Heart right ventricle (tissue), 16 donors: ENCODE measurements at regions not wholly inside any gene's neighbourhood (a gene's known extent, or its start where the extent isn't known, plus 50 kb on each side); places are given as distances from the start of the nearest gene placed in this dataset.

Experiments
- ATAC-seq, 8 donors: fragments of 200-7000 bp; cut with Tn5 transposase; one replicate each; pipeline ENCODE4 v1.9.1; 2020; ENCODE audit warnings: mild to moderate bottlenecking in 8 of 8, moderate library complexity in 8 of 8, moderate number of reproducible peaks in 1 of 8
- DNase-seq, 2 donors: peaks; one replicate each; pipeline ENCODE4 v3.0.0-alpha.2; 2020
- H3K27ac ChIP-seq, 10 donors: fragments of 200-600 bp; sonication (generic) in 2 of 10; one replicate each; pipeline versions ENCODE4 v1.5.0 to v1.8.0; 2020 to 2022; ENCODE audit warnings: mild to moderate bottlenecking in 3 of 10
- H3K27me3 ChIP-seq, 7 donors: fragments of 200-600 bp; one replicate each; pipeline ENCODE4 v1.8.0; 2021 to 2022; ENCODE audit warnings: mild to moderate bottlenecking in 2 of 7
- H3K36me3 ChIP-seq, 9 donors: fragments of 200-600 bp; sonication (generic) in 1 of 9; one replicate each; pipeline versions ENCODE4 v1.5.0 to v1.8.0; 2020 to 2022; ENCODE audit warnings: mild to moderate bottlenecking in 2 of 9
- H3K4me1 ChIP-seq, 9 donors: fragments of 200-600 bp; sonication (generic) in 1 of 9; one replicate each; pipeline versions ENCODE4 v1.5.0 to v1.8.0; 2020 to 2022; ENCODE audit warnings: mild to moderate bottlenecking in 4 of 9
- H3K4me3 ChIP-seq, 10 donors: fragments of 200-600 bp; sonication (generic) in 2 of 10; one replicate each; pipeline versions ENCODE4 v1.5.0 to v1.8.0; 2020 to 2022; ENCODE audit warnings: mild to moderate bottlenecking in 7 of 10, moderate library complexity in 2 of 10
- H3K9me3 ChIP-seq, 11 donors: fragments of 200-600 bp in 10 of 11; sonication (generic) in 2 of 11; one replicate each; pipeline versions ENCODE4 v1.5.0 to v1.8.0; 2013 to 2022; ENCODE audit warnings: mild to moderate bottlenecking in 2 of 11, control low read depth in 1 of 11, moderate library complexity in 1 of 11
- CTCF ChIP-seq, 9 donors: fragments of 200-600 bp; sonication (generic) in 2 of 9; IDR thresholded peaks; one replicate each; pipeline versions ENCODE4 v1.5.0 to v1.8.0; 2021 to 2022; ENCODE audit warnings: antibody characterized with exemption in 9 of 9, mild to moderate bottlenecking in 5 of 9, moderate library complexity in 1 of 9
- WGBS, 2 donors: extraction: QIAGEN DNeasy Blood & Tissue Kit; methylation state at CpG; one replicate each; pipeline ENCODE4 v1.1.7; 2013; ENCODE audit warnings: inconsistent platforms in 1 of 2; 5-methylcytosine and 5-hydroxymethylcytosine counted together
- intact Hi-C, 10 donors: fragments of 100-400 bp; cut with DNase I; formaldehyde crosslinking; loops; one replicate each; pipeline versions ENCODE4 v1.11.1 to v1.14.2; 2022
- donor health status: Arrhythmogenic right ventricular cardiomyopathy.
- donor health status: ischemic (EF 13 %, LVEDD 7.1; RV severe dilation, severe dysfunction).
- donor health status: healthy with polysubstance abuse.
- donor health status: DM: no; HTN: yes; CAD: no.
- donor health status: DM: no; HTN: no; CAD: no.
- donor health status: ischemic (EF 25% LVEDD 6.9; RV normal size, moderate dysfunction).
- donor health status: ischemic (EF 25% LVEDD 5.7; RV mildly dilated, moderate dysfunction).
- donor health status: healthy.
- donor health status: DM: yes; HTN: yes; CAD: no.
- donor health status: Ischemic cardiomyopathy.
- donor health status: ischemic (EF 35%, LVEDD 5.7; RV mildly dilated, moderate dysfunction).
- donor health status: nonischemic (EF 11% LVEDD 7.7; RV severe dilation, severe dysfunction).
- donor health status: DM: yes; HTN: yes; CAD: no.
- donor health status: PGD.
- donor health status: ischemic (EF 29% LVEDD 5.4; RV normal size, mild dysfunction).
- donor health status: nonischemic (EF 23%, LVEDD 6.1; RV moderate dilation, normal function).

DNA sequence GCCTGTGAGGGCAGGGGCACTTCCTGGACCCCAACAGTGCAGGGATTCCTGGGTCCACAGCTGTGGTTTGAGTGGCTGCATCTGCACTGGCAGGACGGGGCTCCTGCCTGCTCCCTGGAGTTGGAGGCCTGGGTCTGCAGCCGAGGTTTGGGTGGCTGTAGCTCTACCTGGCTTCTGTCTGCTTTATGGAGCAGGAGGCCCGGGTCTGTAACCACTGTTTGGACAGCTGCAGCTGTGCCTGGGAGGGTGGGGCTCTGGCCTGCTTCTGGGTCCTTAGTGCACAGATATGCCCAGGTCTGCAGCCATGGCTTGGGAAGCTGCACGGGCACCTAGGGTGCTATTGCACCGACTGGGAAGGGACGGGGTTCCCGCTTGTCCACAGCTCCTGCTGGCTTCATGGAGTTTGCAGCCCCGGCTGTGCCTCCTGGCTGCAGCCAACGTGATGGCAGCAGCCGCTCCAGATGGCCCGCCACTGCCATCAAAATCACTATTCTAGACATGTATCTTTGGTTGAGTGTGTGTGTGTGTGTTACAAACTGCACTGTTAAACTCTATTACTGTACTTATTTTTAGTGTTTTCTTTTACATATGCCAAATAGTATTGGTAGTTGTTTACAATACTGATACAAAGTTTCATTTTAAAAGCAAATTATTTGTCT is 412.3 kb upstream of the KIRREL3 start:
- H3K4me1 ChIP-seq = no peaks in the 10 kb centered on the region
- WGBS, 2 donors = 78 to 79% methylated on average over 11 of the region's 11 CpGs
- no peaks in the 10 kb centered on the region for H3K36me3 ChIP-seq
- H3K4me3 ChIP-seq = no peak overlapping the region
- no peak for TF ChIP-seq CTCF (IDR thresholded peaks at IDR 0.05)
- intact Hi-C loops = no loop called here
- peaks cover 0 to 41% (median 12%) of the 10 kb centered on the region in 11 donors for H3K9me3 ChIP-seq
- ATAC-seq (no peak), DNase-seq (no peak)
- H3K27me3 ChIP-seq = no peaks in the 10 kb centered on the region
- H3K27ac ChIP-seq = no peak overlapping the region

GRCh38 chr11:127412234-127412633 is 411.7 kb upstream of the KIRREL3 start:
- H3K36me3 ChIP-seq = no peaks in the 10 kb centered on the region
- ATAC-seq = peak in 1 of 8 donors; percentile 7
- no peak overlapping the region for H3K4me3 ChIP-seq
- H3K4me1 ChIP-seq = no peaks in the 10 kb centered on the region
- H3K27ac ChIP-seq = no peak overlapping the region
- peaks cover 0 to 45% (median 12%) of the 10 kb centered on the region in 11 donors for H3K9me3 ChIP-seq
- 88 to 91% methylated on average over 8 of the region's 8 CpGs for WGBS, 2 donors
- H3K27me3 ChIP-seq = no peaks in the 10 kb centered on the region
- TF ChIP-seq CTCF (IDR thresholded peaks at IDR 0.05) = no peak
- intact Hi-C loops = no loop called here
- no peak for DNase-seq

DNA sequence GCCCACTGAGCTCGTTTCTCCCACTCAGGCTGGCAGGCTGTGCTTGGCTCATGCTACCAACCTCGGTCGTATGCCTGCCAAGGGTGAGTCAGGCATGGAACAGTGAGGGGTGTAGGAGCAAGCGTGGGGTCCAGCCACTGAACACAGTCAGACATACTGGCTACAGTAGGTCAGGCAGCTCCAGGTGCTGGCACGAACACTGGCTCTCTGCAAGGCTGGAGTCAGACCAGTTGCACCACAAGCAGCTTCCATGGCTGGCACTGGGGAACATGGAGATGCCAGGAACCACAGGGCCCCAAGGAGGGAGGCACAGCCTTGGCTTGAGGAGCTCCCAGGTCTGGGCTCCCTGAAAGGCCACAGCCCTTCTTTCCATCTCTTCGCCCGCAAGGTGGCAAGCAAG is 410.7 kb upstream of the KIRREL3 start:
- Histone ChIP-seq H3K27ac (no peak overlapping the region), H3K9me3 (peaks cover 0 to 41% (median 12%) of the 10 kb centered on the region in 11 donors), H3K27me3 (no peaks in the 10 kb centered on the region), H3K4me3 (no peak overlapping the region), H3K4me1 (no peaks in the 10 kb centered on the region), H3K36me3 (no peaks in the 10 kb centered on the region)
- ATAC-seq = no peak
- no peak for DNase-seq
- TF ChIP-seq CTCF (IDR thresholded peaks at IDR 0.05) = no peak
- intact Hi-C loops = no loop called here
- 91% methylated on average over 7 of the region's 7 CpGs for WGBS, 2 donors

DNA sequence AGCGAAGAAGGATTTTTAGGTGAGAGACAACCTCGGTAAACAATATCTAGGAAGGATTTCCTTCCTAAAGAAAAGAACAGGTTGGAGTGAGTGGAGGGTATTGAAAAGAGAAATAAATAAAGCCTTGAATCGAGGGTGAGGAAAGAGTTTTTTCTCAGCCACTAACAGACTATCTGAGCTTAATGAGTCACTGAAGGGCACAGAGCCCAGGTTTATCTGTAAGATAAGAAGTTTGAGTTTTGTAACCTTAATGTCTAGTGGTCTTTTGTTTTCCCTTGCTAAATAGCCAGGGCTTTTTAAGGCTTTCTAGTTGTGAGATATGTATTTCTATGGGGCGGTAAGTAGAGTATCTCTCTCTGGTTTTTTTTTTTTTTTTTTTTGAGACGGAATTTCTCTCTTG is 394.5 kb upstream of the KIRREL3 start:
- no peak overlapping the region for H3K4me3 ChIP-seq
- H3K27ac ChIP-seq = no peak overlapping the region
- H3K4me1 ChIP-seq = no peaks in the 10 kb centered on the region
- H3K9me3 ChIP-seq = peaks cover 0 to 6% (median 0%) of the 10 kb centered on the region in 11 donors
- H3K36me3 ChIP-seq = no peaks in the 10 kb centered on the region
- no peak for ATAC-seq
- intact Hi-C loops = no loop called here
- no peak for TF ChIP-seq CTCF (IDR thresholded peaks at IDR 0.05)
- 62 to 71% methylated on average over 5 of the region's 5 CpGs for WGBS, 2 donors
- DNase-seq = no peak
- H3K27me3 ChIP-seq = peaks cover 0 to 29% (median 0%) of the 10 kb centered on the region in 7 donors
